Liver (tissue), 7 donors: ENCODE measurements at regions not wholly inside any gene's neighbourhood (a gene's known extent, or its start where the extent isn't known, plus 50 kb on each side); places are given as distances from the start of the nearest gene placed in this dataset.

Experiments
- DNase-seq: peaks from one replicate; pipeline ENCODE4 v3.0.0-alpha.2; 2017; ENCODE audit warnings: low spot score
- H3K27ac ChIP-seq, 2 donors: one replicate each; pipeline ENCODE4 v1.7.0; 2013; ENCODE audit warnings: inconsistent platforms in 2 of 2, low read length in 2 of 2, control low read depth in 1 of 2, low read depth in 1 of 2, mild to moderate bottlenecking in 1 of 2
- H3K27me3 ChIP-seq, 4 donors: one replicate each; pipeline versions ENCODE4 v1.6.1 to v1.7.0; 2013; ENCODE audit warnings: low read length in 3 of 4, inconsistent platforms in 1 of 4, mild to moderate bottlenecking in 1 of 4, moderate library complexity in 1 of 4; ENCODE audit not compliant: control insufficient read depth in 4 of 4, insufficient read depth in 4 of 4
- H3K36me3 ChIP-seq, 4 donors: one replicate each; pipeline versions ENCODE4 v1.6.1 to v1.7.0; 2013; ENCODE audit warnings: low read length in 3 of 4, mild to moderate bottlenecking in 3 of 4, low read depth in 1 of 4, moderate library complexity in 1 of 4; ENCODE audit not compliant: control insufficient read depth in 4 of 4, insufficient read depth in 3 of 4
- H3K4me1 ChIP-seq, 4 donors: one replicate each; pipeline versions ENCODE4 v1.6.1 to v1.7.0; 2013; ENCODE audit warnings: low read length in 3 of 4, mild to moderate bottlenecking in 3 of 4, moderate library complexity in 1 of 4; ENCODE audit not compliant: control insufficient read depth in 4 of 4, insufficient read depth in 4 of 4
- H3K4me3 ChIP-seq, 3 donors: one replicate each; pipeline versions ENCODE4 v1.6.1 to v1.7.0; 2013; ENCODE audit warnings: low read length in 3 of 3, control low read depth in 1 of 3, low read depth in 1 of 3, mild to moderate bottlenecking in 1 of 3
- H3K9ac ChIP-seq, 2 donors: one replicate each; pipeline ENCODE4 v1.7.0; 2013; ENCODE audit warnings: low read length in 2 of 2, mild to moderate bottlenecking in 2 of 2, moderate library complexity in 2 of 2, control low read depth in 1 of 2, low read depth in 1 of 2
- H3K9me3 ChIP-seq, 4 donors: one replicate each; pipeline versions ENCODE4 v1.6.1 to v1.7.0; 2013; ENCODE audit warnings: low read length in 3 of 4; ENCODE audit not compliant: control insufficient read depth in 4 of 4
- ATF3 ChIP-seq: IDR thresholded peaks from 2 replicates; pipeline ENCODE4 v1.6.1; 2016; ENCODE audit warnings: antibody characterized with exemption
- EGR1 ChIP-seq, 2 donors: IDR thresholded peaks; 2 replicates each; pipeline ENCODE4 v1.6.1; 2016 to 2018; ENCODE audit warnings: antibody characterized with exemption in 2 of 2, low read depth in 2 of 2
- FOXA1 ChIP-seq: IDR thresholded peaks from 2 replicates; pipeline ENCODE4 v1.6.1; 2016; ENCODE audit warnings: antibody characterized with exemption
- FOXA2 ChIP-seq: IDR thresholded peaks from 2 replicates; pipeline ENCODE4 v1.6.1; 2016; ENCODE audit warnings: antibody characterized with exemption
- GABPA ChIP-seq, 2 donors: IDR thresholded peaks in 1 of 2; conservative IDR thresholded peaks in 1 of 2; 2 replicates each; pipeline ENCODE4 v1.6.1; 2016; ENCODE audit warnings: antibody characterized with exemption in 2 of 2, mild to moderate bottlenecking in 1 of 2, moderate library complexity in 1 of 2
- HNF4A ChIP-seq, 2 donors: conservative IDR thresholded peaks; 2 replicates each; pipeline ENCODE4 v1.6.1; 2016; ENCODE audit warnings: antibody characterized with exemption in 2 of 2, mild to moderate bottlenecking in 2 of 2
- HNF4G ChIP-seq: IDR thresholded peaks from 2 replicates; pipeline ENCODE4 v1.6.1; 2016; ENCODE audit warnings: antibody characterized with exemption
- JUND ChIP-seq, 2 donors: IDR thresholded peaks; 2 replicates each; pipeline ENCODE4 v1.6.1; 2016; ENCODE audit warnings: antibody characterized with exemption in 2 of 2
- MAX ChIP-seq: IDR thresholded peaks from 2 replicates; pipeline ENCODE4 v1.6.1; 2016; ENCODE audit warnings: antibody characterized with exemption
- NR2F2 ChIP-seq: IDR thresholded peaks from 2 replicates; pipeline ENCODE4 v1.6.1; 2016; ENCODE audit warnings: antibody characterized with exemption
- RAD21 ChIP-seq, 2 donors: IDR thresholded peaks; 2 replicates each; pipeline ENCODE4 v1.6.1; 2016; ENCODE audit warnings: antibody characterized with exemption in 2 of 2, mild to moderate bottlenecking in 2 of 2
- RXRA ChIP-seq, 2 donors: IDR thresholded peaks; 2 replicates each; pipeline ENCODE4 v1.6.1; 2017 to 2018; ENCODE audit warnings: antibody characterized with exemption in 2 of 2, mild to moderate bottlenecking in 1 of 2
- SP1 ChIP-seq: IDR thresholded peaks from 2 replicates; pipeline ENCODE4 v1.6.1; 2018; ENCODE audit warnings: antibody characterized with exemption, mild to moderate bottlenecking
- TAF1 ChIP-seq: conservative IDR thresholded peaks from 2 replicates; pipeline ENCODE4 v1.6.1; 2016; ENCODE audit warnings: antibody characterized with exemption, mild to moderate bottlenecking
- whole genome bisulfite sequencing: extraction: QIAGEN DNeasy Blood & Tissue Kit; methylation state at CpG from one replicate; pipeline ENCODE4 v1.1.7; 2013; 5-methylcytosine and 5-hydroxymethylcytosine counted together
- TF ChIP-seq, protein P1 (sequence below): IDR thresholded peaks from 2 replicates; pipeline ENCODE4 v1.6.1; 2016; ENCODE audit warnings: antibody characterized with exemption
- TF ChIP-seq, protein P2 (sequence below): IDR thresholded peaks from 2 replicates; pipeline ENCODE4 v1.6.1; 2016; ENCODE audit warnings: antibody characterized with exemption, mild to moderate bottlenecking
- donor health status: healthy.
- donor health status: healthy.
- donor health status: healthy.
- donor health status: healthy.

- Histone ChIP-seq H3K27ac (no peak overlapping the region), H3K4me1 (no peaks in the 10 kb centered on the region), H3K9ac (no peak overlapping the region), H3K36me3 (no peaks in the 10 kb centered on the region), H3K9me3 (no peaks in the 10 kb centered on the region), H3K4me3 (no peak overlapping the region), H3K27me3 (no peaks in the 10 kb centered on the region)
- DNase-seq, result no peak
- TF ChIP-seq HNF4G (no peak), EGR1 (IDR thresholded peaks at IDR 0.05; ENCODE audit: low read depth in 2 of 2) (no peak), ATF3 (no peak), NR2F2 (no peak), JUND (IDR thresholded peaks at IDR 0.05) (no peak), GABPA (IDR thresholded peaks at IDR 0.05 in 1 of 2, conservative IDR thresholded peaks at IDR 0.05 in 1 of 2) (no peak), SP1 (no peak), MAX (no peak), FOXA2 (no peak), TAF1 (no peak), RAD21 (IDR thresholded peaks at IDR 0.05) (no peak), FOXA1 (no peak), RXRA (IDR thresholded peaks at IDR 0.05) (no peak), HNF4A (conservative IDR thresholded peaks at IDR 0.05) (no peak)
- TF ChIP-seq, protein P1, sequence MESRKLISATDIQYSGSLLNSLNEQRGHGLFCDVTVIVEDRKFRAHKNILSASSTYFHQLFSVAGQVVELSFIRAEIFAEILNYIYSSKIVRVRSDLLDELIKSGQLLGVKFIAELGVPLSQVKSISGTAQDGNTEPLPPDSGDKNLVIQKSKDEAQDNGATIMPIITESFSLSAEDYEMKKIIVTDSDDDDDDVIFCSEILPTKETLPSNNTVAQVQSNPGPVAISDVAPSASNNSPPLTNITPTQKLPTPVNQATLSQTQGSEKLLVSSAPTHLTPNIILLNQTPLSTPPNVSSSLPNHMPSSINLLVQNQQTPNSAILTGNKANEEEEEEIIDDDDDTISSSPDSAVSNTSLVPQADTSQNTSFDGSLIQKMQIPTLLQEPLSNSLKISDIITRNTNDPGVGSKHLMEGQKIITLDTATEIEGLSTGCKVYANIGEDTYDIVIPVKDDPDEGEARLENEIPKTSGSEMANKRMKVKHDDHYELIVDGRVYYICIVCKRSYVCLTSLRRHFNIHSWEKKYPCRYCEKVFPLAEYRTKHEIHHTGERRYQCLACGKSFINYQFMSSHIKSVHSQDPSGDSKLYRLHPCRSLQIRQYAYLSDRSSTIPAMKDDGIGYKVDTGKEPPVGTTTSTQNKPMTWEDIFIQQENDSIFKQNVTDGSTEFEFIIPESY, result no peak
- TF ChIP-seq, protein P2, sequence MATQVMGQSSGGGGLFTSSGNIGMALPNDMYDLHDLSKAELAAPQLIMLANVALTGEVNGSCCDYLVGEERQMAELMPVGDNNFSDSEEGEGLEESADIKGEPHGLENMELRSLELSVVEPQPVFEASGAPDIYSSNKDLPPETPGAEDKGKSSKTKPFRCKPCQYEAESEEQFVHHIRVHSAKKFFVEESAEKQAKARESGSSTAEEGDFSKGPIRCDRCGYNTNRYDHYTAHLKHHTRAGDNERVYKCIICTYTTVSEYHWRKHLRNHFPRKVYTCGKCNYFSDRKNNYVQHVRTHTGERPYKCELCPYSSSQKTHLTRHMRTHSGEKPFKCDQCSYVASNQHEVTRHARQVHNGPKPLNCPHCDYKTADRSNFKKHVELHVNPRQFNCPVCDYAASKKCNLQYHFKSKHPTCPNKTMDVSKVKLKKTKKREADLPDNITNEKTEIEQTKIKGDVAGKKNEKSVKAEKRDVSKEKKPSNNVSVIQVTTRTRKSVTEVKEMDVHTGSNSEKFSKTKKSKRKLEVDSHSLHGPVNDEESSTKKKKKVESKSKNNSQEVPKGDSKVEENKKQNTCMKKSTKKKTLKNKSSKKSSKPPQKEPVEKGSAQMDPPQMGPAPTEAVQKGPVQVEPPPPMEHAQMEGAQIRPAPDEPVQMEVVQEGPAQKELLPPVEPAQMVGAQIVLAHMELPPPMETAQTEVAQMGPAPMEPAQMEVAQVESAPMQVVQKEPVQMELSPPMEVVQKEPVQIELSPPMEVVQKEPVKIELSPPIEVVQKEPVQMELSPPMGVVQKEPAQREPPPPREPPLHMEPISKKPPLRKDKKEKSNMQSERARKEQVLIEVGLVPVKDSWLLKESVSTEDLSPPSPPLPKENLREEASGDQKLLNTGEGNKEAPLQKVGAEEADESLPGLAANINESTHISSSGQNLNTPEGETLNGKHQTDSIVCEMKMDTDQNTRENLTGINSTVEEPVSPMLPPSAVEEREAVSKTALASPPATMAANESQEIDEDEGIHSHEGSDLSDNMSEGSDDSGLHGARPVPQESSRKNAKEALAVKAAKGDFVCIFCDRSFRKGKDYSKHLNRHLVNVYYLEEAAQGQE, result no peak
Measured at GRCh38 chr3:168292296-168292695, 196.6 kb upstream of the GOLIM4 start.

GRCh38 chr3:168289471-168290008 is 193.8 kb upstream of the GOLIM4 start:
- Histone ChIP-seq H3K27me3 (no peaks in the 10 kb centered on the region), H3K36me3 (no peaks in the 10 kb centered on the region), H3K9ac (no peak overlapping the region), H3K4me1 (no peaks in the 10 kb centered on the region), H3K27ac (no peak overlapping the region), H3K9me3 (no peaks in the 10 kb centered on the region), H3K4me3 (no peak overlapping the region)
- WGBS, result 85% methylated on average over 4 of the region's 4 CpGs
- TF ChIP-seq FOXA2 (no peak), RXRA (IDR thresholded peaks at IDR 0.05) (no peak)
- no peak for DNase-seq
